Smooth muscle cell (in vitro differentiated cells): ENCODE measurements at regions not wholly inside any gene's neighbourhood (a gene's known extent, or its start where the extent isn't known, plus 50 kb on each side); places are given as distances from the start of the nearest gene placed in this dataset.

Source experiments
- DNase-seq: peaks from one replicate; lab custom pipeline; 2025; ENCODE audit not compliant: unreplicated experiment; lab: John Stamatoyannopoulos, UW
- H2AFZ ChIP-seq: fragments of 200-600 bp; sonication (generic); 2 replicates; pipeline ENCODE4 v1.6.0; 2016; ENCODE audit warnings: antibody characterized with exemption, low read depth, mild to moderate bottlenecking
- H3F3A ChIP-seq: fragments of 200-600 bp; sonication (generic); 2 replicates; pipeline ENCODE4 v1.6.0; 2017; ENCODE audit warnings: antibody characterized with exemption, low read depth
- H3K27ac ChIP-seq: fragments of 200-600 bp; sonication (generic); 2 replicates; pipeline ENCODE4 v1.5.1; 2016; ENCODE audit warnings: low read depth, mild to moderate bottlenecking
- H3K27me3 ChIP-seq: fragments of 200-600 bp; sonication (generic); 2 replicates; pipeline ENCODE4 v1.6.1; 2016; ENCODE audit warnings: low read depth, mild to moderate bottlenecking
- H3K36me3 ChIP-seq: fragments of 200-600 bp; sonication (generic); 2 replicates; pipeline ENCODE4 v1.5.1; 2016; ENCODE audit warnings: low read depth
- H3K4me1 ChIP-seq: fragments of 200-600 bp; sonication (generic); 2 replicates; pipeline ENCODE4 v1.5.1; 2016; ENCODE audit warnings: low read depth
- H3K4me2 ChIP-seq: fragments of 200-600 bp; sonication (generic); 2 replicates; pipeline ENCODE4 v1.6.0; 2016; ENCODE audit warnings: mild to moderate bottlenecking
- H3K4me3 ChIP-seq: fragments of 200-600 bp; sonication (generic); 2 replicates; pipeline ENCODE4 v1.5.1; 2016; ENCODE audit warnings: mild to moderate bottlenecking
- H3K79me2 ChIP-seq: fragments of 200-600 bp; sonication (generic); 2 replicates; pipeline ENCODE4 v1.6.0; 2016; ENCODE audit warnings: low read depth, mild to moderate bottlenecking
- H3K9ac ChIP-seq: fragments of 200-600 bp; sonication (generic); 2 replicates; pipeline ENCODE4 v1.6.0; 2016; ENCODE audit warnings: low read depth
- H3K9me3 ChIP-seq: fragments of 200-600 bp; sonication (generic); replicated peaks from 2 replicates; pipeline ENCODE4 v1.5.1; 2016; ENCODE audit warnings: low read depth
- H4K20me1 ChIP-seq: fragments of 200-600 bp; sonication (generic); 2 replicates; pipeline ENCODE4 v1.6.0; 2016; ENCODE audit warnings: low read depth
- CTCF ChIP-seq: fragments of 200-600 bp; sonication (generic); IDR thresholded peaks from 2 replicates; pipeline ENCODE4 v1.5.1; 2017; ENCODE audit warnings: borderline replicate concordance, mild to moderate bottlenecking, antibody characterized with exemption; ENCODE audit not compliant: insufficient read depth, poor library complexity, severe bottlenecking
- WGBS: methylation state at CpG from one replicate; pipeline ENCODE4 v1.1.7; 2016; ENCODE audit warnings: low lambda C conversion rate; 5-methylcytosine and 5-hydroxymethylcytosine counted together

GRCh38 chr4:29066861-29067260 lies 1653.3 kb upstream of the PCDH7 start:
- H3K4me3 ChIP-seq = no peak overlapping the region
- H3K27me3 ChIP-seq = no peaks in the 10 kb centered on the region
- H3F3A ChIP-seq = no peaks in the 10 kb centered on the region
- H3K4me1 ChIP-seq = no peaks in the 10 kb centered on the region
- H3K79me2 ChIP-seq = no peaks in the 10 kb centered on the region
- no peaks in the 10 kb centered on the region for H4K20me1 ChIP-seq
- H3K9me3 ChIP-seq = peaks cover 12% of the 10 kb centered on the region
- no peak overlapping the region for H3K4me2 ChIP-seq
- no peaks in the 10 kb centered on the region for H3K36me3 ChIP-seq
- 86% methylated on average over 2 of the region's 2 CpGs for WGBS
- no peak overlapping the region for H3K9ac ChIP-seq
- no peak for TF ChIP-seq CTCF
- no peak for DNase-seq
- H2AFZ ChIP-seq = no peak overlapping the region
- no peak overlapping the region for H3K27ac ChIP-seq

GRCh38 chr4:29073571-29073970 lies 1646.6 kb upstream of the PCDH7 start:
- no peak overlapping the region for H3K9ac ChIP-seq
- H3K4me1 ChIP-seq = no peaks in the 10 kb centered on the region
- WGBS = 77% methylated on average over 1 of the region's 1 CpG
- H3K27me3 ChIP-seq = no peaks in the 10 kb centered on the region
- H2AFZ ChIP-seq = no peak overlapping the region
- H3K79me2 ChIP-seq = no peaks in the 10 kb centered on the region
- no peak for TF ChIP-seq CTCF
- H3K36me3 ChIP-seq = no peaks in the 10 kb centered on the region
- H3K4me3 ChIP-seq = no peak overlapping the region
- no peak overlapping the region for H3K4me2 ChIP-seq
- DNase-seq = no peak
- H3F3A ChIP-seq = no peaks in the 10 kb centered on the region
- no peaks in the 10 kb centered on the region for H4K20me1 ChIP-seq
- peaks cover 17% of the 10 kb centered on the region for H3K9me3 ChIP-seq
- H3K27ac ChIP-seq = no peak overlapping the region

GRCh38 chr4:29075366-29075765 lies 1644.8 kb upstream of the PCDH7 start:
- Histone ChIP-seq H4K20me1 (no peaks in the 10 kb centered on the region), H3K27me3 (no peaks in the 10 kb centered on the region), H3K9ac (no peak overlapping the region), H3K4me1 (no peaks in the 10 kb centered on the region), H2AFZ (no peak overlapping the region), H3K4me3 (no peak overlapping the region), H3K27ac (no peak overlapping the region), H3K4me2 (no peak overlapping the region), H3K36me3 (no peaks in the 10 kb centered on the region), H3F3A (no peaks in the 10 kb centered on the region), H3K9me3 (peaks cover 10% of the 10 kb centered on the region), H3K79me2 (no peaks in the 10 kb centered on the region)
- 83% methylated on average over 6 of the region's 6 CpGs for WGBS
- no peak for TF ChIP-seq CTCF
- DNase-seq = no peak

GRCh38 chr4:29079260-29079659 lies 1640.9 kb upstream of the PCDH7 start:
- H3K27me3 ChIP-seq = no peaks in the 10 kb centered on the region
- no peaks in the 10 kb centered on the region for H3K9me3 ChIP-seq
- no peak overlapping the region for H3K27ac ChIP-seq
- H2AFZ ChIP-seq = no peak overlapping the region
- H3K79me2 ChIP-seq = no peaks in the 10 kb centered on the region
- TF ChIP-seq CTCF = no peak
- H3F3A ChIP-seq = no peaks in the 10 kb centered on the region
- H3K4me3 ChIP-seq = no peak overlapping the region
- H4K20me1 ChIP-seq = no peaks in the 10 kb centered on the region
- H3K9ac ChIP-seq = no peak overlapping the region
- H3K36me3 ChIP-seq = no peaks in the 10 kb centered on the region
- WGBS = 96% methylated on average over 2 of the region's 2 CpGs
- no peaks in the 10 kb centered on the region for H3K4me1 ChIP-seq
- H3K4me2 ChIP-seq = no peak overlapping the region
- DNase-seq = no peak
